MM.1S (cell line): ENCODE measurements at regions not wholly inside any gene's neighbourhood (a gene's known extent, or its start where the extent isn't known, plus 50 kb on each side); places are given as distances from the start of the nearest gene placed in this dataset.

Experiments used
- CTCF ChIP-seq: fragments of 300-600 bp; sonication (generic); IDR thresholded peaks from 2 replicates; pipeline ENCODE4 v1.5.1; 2016; ENCODE audit warnings: antibody characterized with exemption, low read length, mixed read lengths
- EZH2 ChIP-seq: fragments of 300-600 bp; sonication (generic); optimal IDR thresholded peaks from 2 replicates; pipeline ENCODE3; 2017; ENCODE audit warnings: low read depth, mild to moderate bottlenecking, antibody characterized with exemption, low read length, mixed read lengths

GRCh38 chr2:147388217-147388616 lies 456.6 kb upstream of the ACVR2A start:
- TF ChIP-seq CTCF (no peak), EZH2 (no peak)
